ENCODE measurements at regions not wholly inside any gene's neighbourhood (a gene's known extent, or its start where the extent isn't known, plus 50 kb on each side); places are given as distances from the start of the nearest gene placed in this dataset.

- no peaks in the 10 kb centered on the region for H3K36me3 Mint-ChIP-seq
- DNase-seq (ENCODE audit: low spot score in 2 of 2) (no peak), ATAC-seq (no peak)
- H3K27ac Mint-ChIP-seq = no peak overlapping the region
- H3K9me3 Mint-ChIP-seq = no peaks in the 10 kb centered on the region
Observed at GRCh38 chr3:187454085-187454815, 86.1 kb downstream of the RTP4 start.

GRCh38 chr3:187450431-187451190 is 82.4 kb downstream of the RTP4 start:
- Mint-ChIP-seq H3K36me3 (no peaks in the 10 kb centered on the region), H3K27ac (no peak overlapping the region), H3K9me3 (no peaks in the 10 kb centered on the region)
- DNase-seq (ENCODE audit: low spot score in 2 of 2) = no peak
- no peak for ATAC-seq

- no peak for ATAC-seq
Observed at GRCh38 chr3:187448674-187449073, 80.5 kb downstream of the RTP4 start.

GRCh38 chr3:187447737-187448136 is 79.6 kb downstream of the RTP4 start:
- H3K27ac Mint-ChIP-seq = no peak overlapping the region
- no peak for DNase-seq (ENCODE audit: low spot score in 2 of 2)
- H3K36me3 Mint-ChIP-seq = no peaks in the 10 kb centered on the region
- no peak for ATAC-seq
- no peaks in the 10 kb centered on the region for H3K9me3 Mint-ChIP-seq

More at GRCh38 chr3:187448674-187449073, 80.5 kb downstream of the RTP4 start:
- no peak overlapping the region for H3K27ac Mint-ChIP-seq
- no peaks in the 10 kb centered on the region for H3K36me3 Mint-ChIP-seq
- DNase-seq (ENCODE audit: low spot score in 2 of 2) = no peak
- H3K9me3 Mint-ChIP-seq = no peaks in the 10 kb centered on the region

- Mint-ChIP-seq H3K9me3 (no peaks in the 10 kb centered on the region), H3K36me3 (no peaks in the 10 kb centered on the region), H3K27ac (no peak overlapping the region)
- ATAC-seq (no peak), DNase-seq (ENCODE audit: low spot score in 2 of 2) (no peak)
Observed at GRCh38 chr3:187445356-187445755, 77.2 kb downstream of the RTP4 start.

- DNase-seq (ENCODE audit: low spot score in 2 of 2) = no peak
Observed at GRCh38 chr3:187434524-187434923, 66.3 kb downstream of the RTP4 start.

GRCh38 chr3:187430576-187430975 is 62.4 kb downstream of the RTP4 start:
- Mint-ChIP-seq H3K27ac (no peak overlapping the region), H3K36me3 (peaks cover 0 to 7% of the 10 kb centered on the region in 2 donors), H3K9me3 (no peaks in the 10 kb centered on the region)
- DNase-seq (ENCODE audit: low spot score in 2 of 2) (no peak), ATAC-seq (no peak)

More at GRCh38 chr3:187434524-187434923, 66.3 kb downstream of the RTP4 start:
- Mint-ChIP-seq H3K36me3 (peaks cover 0 to under 1% of the 10 kb centered on the region in 2 donors), H3K27ac (no peak overlapping the region), H3K9me3 (no peaks in the 10 kb centered on the region)
- ATAC-seq = no peak

Measured in activated naive CD4-positive, alpha-beta T cell treated with anti-CD3 and anti-CD28 coated beads, Interleukin-2, amount 50 U/mL, for 72 hours (primary cell).